NOMO-1 (cell line): ENCODE measurements at regions not wholly inside any gene's neighbourhood (a gene's known extent, or its start where the extent isn't known, plus 50 kb on each side); places are given as distances from the start of the nearest gene placed in this dataset.
A peak's percentile ranks its signal among the peaks of the same experiment; 100 is the strongest.

Source experiments
- DNase-seq, 2 experiments: peaks; one replicate each; lab custom pipeline; 2025; ENCODE audit not compliant: unreplicated experiment in 2 of 2; lab: John Stamatoyannopoulos, UW

DNA sequence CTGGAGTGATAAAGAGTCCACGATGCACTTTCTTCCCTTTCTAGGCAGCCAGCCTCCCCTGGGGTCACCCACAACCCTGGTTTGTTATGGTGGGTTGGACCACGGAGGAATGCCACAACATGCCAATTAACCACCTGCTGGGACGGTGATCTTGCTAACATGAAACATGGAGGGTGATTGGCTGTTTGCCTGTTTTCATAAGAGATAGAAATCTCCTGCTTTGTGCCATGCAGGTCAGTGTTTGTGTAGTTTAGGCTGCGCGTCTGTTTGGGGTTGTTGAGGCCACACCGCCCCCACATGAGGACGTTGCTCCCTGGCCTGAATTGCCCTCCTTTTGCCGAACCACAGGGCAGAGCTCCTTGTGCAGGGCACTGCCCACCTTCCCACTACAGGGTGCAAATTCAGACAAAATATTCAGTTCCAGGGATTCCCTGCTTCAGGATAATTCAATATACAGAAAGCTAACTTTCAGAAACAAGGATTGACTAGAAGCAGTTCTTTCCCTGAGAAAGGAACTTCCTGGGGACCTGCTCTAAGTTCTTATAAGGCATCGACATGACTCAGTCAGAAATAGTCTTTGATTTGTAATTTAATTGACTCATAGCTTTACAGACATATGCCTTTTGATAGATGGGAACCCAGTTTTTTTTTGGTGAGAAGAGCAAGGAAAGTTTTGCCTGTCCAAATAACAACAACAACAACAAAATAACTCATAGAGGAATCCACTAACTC lies 427.6 kb downstream of the GADD45G start:
- DNase-seq: no peak

DNA sequence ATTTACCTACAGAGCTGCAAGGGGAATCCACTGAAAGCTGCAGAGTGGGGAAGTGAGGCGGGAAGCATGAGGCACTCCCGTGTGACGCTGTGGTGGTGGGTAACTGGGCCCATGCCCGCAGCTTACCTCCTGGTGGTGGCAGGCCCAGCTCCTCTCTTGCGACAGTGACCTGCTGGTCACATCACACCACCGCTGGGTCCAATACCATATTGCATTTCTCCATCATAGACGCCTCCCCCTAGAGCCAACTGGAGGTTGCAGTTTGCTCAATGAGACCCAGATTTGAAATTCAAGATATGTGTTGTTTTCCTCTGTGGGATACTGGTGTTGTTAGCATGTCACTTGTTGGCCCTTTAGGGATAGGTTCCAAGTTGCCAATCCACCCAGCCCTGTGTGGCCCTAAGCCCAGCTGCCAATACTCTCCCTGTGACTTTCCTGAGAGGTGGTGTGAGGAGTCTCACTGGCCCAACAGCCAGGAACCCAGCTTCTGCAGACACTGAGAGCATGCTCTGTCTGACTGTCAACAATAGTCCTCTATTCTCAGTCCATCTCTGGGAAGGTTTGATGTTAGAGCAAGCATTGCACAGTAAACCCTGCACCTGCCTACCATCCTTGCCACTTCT lies 428.3 kb downstream of the GADD45G start:
- DNase-seq: no peak

DNA sequence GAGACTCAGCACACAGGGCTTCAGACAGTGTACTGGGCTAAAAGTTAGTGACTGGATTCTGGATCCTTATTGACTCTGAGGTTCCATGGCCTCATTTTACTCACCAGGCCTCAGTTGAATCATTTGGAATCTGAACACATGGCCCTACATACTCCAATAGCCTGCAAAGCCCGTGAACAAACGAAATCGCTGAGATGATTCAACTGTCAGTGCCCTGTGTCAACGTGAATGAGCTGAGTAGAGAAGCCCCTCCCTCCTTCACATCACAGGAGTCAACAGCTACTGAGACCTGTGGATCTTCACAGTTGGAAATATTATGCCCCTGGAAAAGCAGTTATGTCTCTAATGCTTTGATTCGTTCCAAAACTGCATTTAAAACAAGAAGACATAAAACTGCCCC lies 429.3 kb downstream of the GADD45G start:
- no peak for DNase-seq

DNA sequence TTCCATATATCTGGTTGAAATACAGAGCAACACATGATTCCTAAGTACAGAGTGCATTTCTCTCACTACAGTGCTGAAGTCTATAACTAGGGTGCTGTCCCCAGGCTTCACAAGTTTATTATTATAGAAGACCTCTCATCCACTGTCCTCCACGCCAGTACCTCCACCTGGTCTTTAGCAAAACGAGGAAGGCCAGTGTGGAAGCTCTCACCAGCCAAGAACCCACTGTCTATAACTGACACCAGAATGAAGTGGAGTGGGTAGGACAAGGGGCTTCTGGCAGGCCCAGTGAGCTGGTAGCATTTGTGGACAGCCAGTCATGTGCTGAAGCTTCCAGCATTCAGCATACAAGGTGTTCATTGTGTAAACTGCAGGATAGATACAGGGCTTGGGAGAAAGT lies 430.7 kb downstream of the GADD45G start:
- DNase-seq: no peak

DNA sequence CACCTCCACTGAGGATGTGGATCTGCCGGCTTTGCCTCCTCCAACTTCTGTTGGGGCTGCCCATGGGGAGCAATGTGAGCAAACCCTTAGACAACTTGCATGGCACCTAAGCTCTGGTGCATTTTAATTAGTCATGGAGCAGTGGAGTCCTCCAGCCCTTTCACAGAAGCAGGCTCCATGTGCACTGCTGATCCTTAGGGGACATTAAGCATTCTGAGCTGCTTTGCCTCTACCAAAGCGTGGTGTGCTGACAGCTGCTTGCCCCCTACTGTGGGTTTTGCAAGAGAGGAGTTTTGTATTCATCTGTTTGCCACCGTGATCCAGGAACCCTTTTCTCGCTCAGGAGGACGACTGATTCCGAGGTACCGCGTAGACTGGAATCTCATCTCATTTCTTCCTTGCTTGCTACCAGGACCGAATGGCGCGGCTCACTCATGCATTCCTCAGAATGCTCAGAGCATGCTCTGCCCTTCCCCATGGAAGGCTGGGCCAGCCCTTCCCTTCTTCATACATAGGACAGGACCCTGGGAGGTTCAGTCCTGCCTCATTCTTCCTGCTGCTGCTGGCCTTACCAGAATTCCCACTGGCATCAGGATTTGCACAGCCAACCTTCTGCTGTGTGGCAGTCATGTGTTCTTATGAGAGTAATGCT lies 432.5 kb downstream of the GADD45G start:
- no peak for DNase-seq

DNA sequence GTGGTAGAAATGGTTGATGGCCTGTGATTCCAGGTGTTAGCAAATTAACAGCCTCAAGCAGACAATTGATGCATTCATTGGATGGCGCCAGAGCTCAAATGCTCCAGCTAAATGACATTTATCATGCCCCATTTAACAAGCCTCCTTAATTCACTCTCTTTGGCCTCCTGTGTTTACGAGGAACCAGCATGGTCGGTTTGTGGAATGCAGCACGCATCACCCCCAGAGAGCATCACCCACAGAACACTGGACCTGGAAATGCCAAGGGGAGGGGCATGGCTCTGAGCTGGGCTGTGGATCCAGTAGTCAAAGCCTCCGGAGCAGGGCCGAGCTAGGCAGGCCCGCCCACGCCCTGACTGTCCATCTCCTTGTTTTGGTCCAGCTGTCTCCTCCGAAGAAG lies 434.0 kb downstream of the GADD45G start:
- no peak for DNase-seq

DNA sequence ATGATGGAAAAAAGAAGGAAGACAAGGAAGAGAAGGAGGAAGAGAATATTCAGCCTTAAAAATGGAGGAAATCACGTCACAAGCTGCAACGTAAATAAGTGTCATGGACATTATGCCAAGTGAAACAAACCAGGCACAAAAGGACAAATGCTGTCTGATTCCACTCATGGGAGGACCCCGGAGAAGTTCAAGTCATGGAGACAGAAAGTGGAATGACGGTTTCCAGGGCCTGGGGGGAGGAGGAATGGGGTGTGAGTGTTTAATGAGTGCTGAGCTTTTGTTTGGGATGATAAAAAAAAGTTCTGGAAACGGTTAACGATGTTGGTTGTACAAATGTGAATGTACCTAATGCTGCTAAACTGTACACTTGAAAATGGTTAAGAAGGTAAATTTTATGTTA lies 439.5 kb downstream of the GADD45G start:
- DNase-seq: no peak

DNA sequence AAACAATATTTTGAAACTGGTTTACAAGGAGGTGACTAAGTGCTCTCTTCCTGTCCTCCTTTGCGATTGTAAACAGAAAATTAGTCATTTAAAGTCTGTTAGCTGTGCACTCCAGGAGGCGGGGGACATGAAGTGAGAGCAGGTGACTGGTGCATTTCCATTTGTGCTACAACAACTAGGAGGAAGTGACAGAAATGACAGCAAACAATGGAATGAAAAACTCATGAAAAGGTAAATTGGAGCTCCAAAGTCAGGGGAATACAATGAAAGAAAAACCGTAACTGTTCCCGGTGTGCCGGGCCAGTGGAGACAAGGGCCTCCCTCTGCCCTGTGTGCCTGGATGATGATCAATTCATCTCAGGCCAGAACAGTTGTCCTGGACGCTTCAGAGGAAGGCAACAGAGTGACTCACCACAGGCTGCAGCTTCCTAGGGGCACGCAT lies 439.9 kb downstream of the GADD45G start:
- DNase-seq: peak in 1 of 2 experiments; percentile 22

DNA sequence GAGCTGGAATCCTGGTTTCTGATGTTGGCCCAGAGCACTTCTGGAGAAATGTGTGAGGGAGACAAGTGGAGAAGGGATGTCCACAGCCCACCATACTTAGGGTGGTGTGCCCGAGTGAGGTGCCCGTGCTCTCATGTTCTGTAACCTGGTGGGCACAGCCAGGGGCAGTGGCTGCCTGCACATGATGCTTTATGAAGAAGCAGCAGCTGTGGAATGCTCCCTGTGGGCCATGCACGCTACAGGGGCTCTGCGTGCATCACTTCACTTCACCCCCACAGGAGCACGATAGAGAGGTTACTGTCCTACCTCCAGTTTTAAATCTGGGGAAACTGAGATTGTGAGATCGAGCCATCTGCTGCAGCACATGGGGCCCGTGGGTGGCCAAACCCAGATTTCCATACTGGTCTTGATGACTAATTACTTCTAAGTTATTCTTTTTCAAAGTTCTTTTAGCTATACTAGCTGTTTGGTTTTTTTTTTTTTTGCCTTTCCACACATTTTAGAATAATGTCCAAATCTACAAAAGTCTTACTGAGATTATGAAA lies 441.6 kb downstream of the GADD45G start:
- no peak for DNase-seq

DNA sequence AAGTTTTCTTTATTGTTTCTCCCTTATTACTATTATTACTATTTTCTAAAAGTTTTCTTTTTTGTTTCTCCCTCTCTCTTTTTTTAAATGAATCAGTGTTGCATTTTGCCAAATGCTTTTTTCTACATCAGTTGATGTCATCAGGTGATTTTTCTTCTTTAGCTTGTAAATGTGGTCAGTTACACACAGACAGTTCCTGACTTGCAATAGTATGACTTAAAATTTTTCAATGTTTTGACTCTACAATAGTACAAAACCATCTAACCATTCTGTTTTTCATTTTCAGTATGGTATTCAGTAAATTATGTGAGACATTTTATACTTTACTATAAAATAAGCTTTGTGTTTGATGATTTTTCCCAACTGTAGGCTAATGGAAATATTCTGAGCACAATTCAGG lies 443.0 kb downstream of the GADD45G start:
- DNase-seq: no peak

DNA sequence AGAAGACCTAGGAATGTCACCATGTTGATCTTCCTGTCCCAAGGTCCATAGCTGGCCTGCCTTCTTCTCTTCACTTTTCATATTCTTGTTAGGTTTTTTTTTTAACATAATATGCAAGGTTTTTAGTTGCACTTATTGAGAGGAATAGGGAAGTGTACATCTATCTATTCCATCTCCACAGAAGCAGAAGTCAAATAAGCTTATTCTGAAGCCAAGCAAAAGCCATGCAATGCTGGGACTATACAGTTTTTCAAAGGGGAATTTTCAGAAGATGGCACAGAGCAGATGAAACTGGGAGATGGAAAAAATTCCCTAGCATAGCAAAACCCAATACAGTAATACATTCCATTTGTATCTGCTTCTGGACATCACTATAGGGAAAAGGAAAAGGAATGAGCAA lies 447.6 kb downstream of the GADD45G start:
- DNase-seq: no peak

DNA sequence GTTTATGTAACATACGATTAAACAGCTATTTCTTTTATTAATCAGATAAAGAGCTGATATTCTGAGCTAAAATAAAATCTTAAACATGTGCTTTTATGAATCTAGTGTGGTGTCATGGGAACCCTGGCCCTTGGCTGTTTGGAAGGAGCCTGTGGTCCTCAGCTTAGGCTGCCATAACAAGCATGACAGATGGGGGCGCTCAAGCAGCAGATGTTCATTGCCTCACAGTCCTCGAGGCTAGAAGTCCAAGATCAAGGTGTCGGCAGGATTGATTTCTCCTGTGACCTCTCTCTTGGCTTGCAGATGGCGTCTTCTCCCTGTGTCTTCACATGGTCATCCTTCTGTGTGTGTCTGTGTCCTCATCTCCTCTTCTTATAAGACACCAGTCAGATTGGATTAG lies 448.2 kb downstream of the GADD45G start:
- DNase-seq: no peak

DNA sequence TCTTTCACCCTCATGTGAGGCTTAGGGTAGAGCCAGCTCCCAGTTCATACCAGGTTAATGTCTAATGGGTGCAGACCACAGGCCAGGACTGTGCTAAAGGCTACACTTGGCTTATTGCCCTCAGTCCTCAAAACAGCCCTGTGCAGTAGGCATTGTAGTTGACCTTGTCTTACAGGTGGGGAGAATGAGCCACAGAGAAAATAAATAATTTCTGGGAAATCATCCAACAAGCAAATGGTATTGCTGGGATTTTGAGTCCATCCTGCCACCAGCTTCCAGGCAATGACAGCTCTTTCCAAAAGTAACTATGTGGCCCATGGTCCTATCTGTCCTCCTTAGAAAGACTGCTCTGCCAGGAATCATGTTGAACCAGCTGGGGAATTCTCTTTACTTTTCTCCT lies 450.0 kb downstream of the GADD45G start:
- no peak for DNase-seq

DNA sequence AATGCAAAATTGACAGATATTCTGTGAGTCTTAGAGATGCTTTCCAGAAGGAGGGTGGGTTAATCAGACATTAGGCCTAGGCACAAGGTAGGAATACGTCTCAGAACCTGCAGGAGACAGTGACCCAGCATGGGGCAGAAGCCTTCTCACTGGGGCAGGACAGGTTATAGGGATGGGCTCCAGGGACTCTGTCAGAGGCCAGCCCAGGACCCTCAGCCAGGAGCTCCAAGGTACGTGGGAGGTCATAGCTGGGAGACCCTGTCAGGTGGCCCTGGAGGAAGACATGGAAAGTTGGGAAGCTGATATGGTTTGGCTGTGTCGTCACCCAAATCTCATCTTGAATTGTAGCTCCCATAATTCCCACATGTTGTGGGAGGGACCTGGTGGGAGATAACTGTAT lies 450.4 kb downstream of the GADD45G start:
- DNase-seq: no peak

DNA sequence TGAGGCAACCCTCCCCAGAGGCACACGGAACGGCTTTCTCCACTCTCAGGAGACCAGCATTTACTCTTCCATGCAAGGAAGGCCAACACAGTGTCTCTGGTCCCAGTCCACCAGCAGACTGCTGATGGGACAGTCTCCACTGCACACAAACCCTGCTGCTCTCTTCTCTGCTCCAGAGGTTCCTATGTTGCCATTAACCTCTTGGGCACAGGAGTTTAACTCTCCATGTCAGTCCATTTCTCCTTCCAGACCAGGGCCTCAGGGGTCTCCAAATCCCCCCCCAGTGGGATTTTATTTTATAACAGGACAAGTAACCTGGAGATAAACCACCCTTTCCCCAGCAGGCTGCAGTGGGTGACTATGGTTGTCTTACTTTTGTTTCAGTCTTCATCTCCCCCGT lies 452.5 kb downstream of the GADD45G start:
- DNase-seq: no peak

DNA sequence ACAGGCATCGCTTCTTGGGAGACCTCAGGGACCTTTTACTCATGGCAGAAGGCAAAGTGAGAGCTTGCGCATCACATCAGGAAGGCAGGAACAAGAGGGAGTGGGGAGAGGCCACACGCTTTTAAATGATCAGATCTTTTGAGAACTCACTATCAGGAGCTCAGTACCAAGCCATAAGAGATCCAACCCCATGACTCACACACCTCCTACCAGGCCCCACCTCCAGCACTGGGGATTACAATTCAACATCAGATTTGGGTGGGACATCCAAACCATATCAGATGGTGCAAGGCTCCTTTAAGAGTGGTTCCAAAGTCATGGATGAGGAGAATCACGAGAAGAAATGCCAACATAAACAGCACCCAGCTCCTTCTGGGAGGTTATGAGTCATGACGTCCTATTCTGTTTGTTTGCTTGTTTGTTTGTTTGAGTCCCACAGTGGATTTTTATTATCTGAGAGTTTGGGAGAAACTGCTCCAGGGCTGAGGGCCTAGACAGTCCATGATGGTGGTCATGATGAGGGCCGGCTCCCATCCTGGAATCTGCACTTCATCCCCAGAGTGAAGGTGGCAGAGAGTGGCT lies 453.5 kb downstream of the GADD45G start:
- no peak for DNase-seq

DNA sequence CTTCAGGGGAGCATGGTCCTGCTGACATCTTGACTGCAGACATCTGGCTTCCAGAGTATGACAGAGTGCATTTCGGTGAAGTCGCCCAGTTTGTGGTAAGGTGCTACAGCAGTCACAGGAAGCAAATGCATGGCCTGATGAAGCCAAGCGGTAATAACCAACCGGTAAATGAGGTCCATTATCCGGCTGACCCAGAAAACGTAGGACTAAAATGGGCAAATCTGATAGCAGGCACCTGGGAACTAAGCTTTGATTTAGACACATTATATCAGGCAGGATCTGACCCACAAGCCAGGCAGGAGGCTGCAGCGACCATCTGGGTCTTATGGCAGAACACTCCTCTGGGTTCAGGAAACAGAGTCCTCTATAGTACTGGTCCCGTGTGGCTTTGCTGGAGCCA lies 454.6 kb downstream of the GADD45G start:
- no peak for DNase-seq

DNA sequence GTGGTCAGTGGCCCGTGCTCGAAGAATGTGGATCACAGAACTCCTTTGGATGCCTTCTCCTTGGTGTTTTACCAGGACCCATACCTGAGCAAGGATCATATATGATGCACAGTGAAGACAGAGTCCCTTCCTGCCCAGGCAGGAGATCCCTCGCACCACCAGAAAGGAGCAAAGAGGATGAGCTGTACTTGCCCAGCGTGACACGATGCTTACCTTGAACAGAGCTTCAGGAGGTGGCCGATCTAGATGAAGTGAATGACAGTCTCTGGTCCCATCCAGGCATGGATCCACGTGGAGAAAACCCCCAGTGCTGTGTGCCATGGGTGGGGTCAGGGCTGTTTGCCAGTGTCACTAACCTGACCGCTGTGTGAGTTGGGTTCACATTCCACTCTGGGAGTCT lies 455.4 kb downstream of the GADD45G start:
- no peak for DNase-seq

DNA sequence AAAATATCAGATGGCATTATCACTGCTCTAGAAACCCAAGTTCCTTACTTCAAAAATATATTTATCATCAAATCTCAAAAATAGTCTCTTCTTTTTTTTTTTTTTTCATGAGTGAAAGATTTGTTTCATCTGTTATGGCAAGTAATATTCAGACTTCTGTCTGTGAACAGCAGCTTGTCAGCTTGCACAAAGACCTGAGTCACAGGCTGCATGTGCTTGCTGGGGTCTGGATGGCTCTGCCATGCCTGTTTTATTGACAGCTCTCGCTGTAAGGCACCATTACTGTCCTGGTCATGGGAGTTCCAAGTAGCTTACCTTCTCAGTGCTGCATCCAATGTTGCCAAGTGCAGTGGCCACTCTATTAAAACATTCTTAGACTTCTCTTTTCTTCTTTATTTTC lies 456.4 kb downstream of the GADD45G start:
- no peak for DNase-seq

DNA sequence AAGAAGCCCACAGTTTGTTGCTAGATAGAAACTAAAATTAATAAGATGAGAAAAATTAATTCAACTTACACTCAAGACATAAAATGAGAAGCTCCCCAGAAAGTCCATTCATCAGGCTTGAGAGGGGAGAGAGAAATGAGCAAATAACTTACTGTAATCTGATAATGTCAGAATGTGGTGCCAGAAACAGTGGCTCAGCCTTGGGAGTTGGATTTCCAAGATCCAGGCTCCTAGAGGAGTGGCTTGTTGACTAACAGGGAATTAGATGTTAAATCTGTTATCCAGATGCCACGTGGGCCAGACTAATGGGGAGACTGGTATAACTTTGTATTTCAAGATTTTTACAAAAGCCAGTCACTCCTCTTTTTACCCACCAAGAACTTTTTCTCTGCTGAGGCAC lies 458.2 kb downstream of the GADD45G start:
- no peak for DNase-seq

DNA sequence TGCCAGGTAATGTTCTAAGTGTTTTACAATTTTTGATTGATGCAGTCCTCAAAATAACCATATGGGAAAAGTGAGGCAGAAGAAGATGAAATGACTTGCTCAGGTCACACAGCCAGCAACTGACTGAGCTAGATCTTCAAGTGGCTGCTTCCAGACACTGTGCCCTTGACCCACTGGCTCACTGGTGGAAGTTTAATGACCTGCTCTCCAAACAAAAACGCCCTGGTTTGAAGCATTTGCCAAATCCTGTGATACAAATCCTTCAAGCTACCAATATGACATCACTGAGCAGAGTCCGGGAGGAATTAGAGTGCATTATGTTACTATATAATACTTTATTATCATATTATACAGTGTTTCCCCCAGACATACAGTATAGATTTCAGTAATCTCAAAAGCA lies 459.4 kb downstream of the GADD45G start:
- DNase-seq: no peak

DNA sequence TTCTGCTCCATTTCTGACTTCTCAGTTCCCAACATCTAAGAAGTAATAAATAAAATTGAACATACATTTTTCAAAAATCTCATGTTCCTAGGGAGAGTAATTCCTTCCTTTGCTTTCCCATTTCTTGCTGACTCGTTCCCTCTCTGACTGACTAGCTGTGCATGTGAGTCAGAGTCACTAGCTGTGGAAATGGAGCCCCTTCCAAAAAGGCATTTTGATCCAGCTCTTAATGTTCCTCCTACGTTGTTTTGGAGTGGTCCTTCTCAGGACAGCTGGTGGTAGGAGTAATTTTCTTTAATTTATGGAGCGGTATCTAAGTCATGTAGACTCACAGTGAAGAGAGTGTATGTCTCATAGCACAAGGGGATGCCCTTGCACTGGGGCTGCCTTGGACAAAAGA lies 460.2 kb downstream of the GADD45G start:
- no peak for DNase-seq
